ENCODE measurements at regions not wholly inside any gene's neighbourhood (a gene's known extent, or its start where the extent isn't known, plus 50 kb on each side); places are given as distances from the start of the nearest gene placed in this dataset.

GRCh38 chr10:16187161-16187560, 249.6 kb upstream of the PTER start:
- Histone ChIP-seq H3K4me3 (replicated peaks in 1 of 3; ENCODE audit: insufficient read depth in 1 of 3, low read depth in 1 of 3, low read length in 3 of 3) (no peak overlapping the region), H3K27ac (ENCODE audit: insufficient read depth, low read depth, low read length) (no peak overlapping the region), H3K9me1 (replicated peaks; ENCODE audit: control insufficient read depth, extremely low read depth, insufficient read depth, low read length) (no peaks in the 10 kb centered on the region), H3K4me2 (ENCODE audit: insufficient read depth, low read length) (no peak overlapping the region), H3K36me3 (ENCODE audit: control insufficient read depth in 2 of 2, extremely low read depth in 1 of 2, insufficient read depth in 2 of 2, low read length in 2 of 2) (no peaks in the 10 kb centered on the region), H2AFZ (ENCODE audit: low read depth, low read length) (no peak overlapping the region), H3K27me3 (ENCODE audit: control insufficient read depth in 2 of 2, insufficient read depth in 2 of 2, low read length in 2 of 2) (no peaks in the 10 kb centered on the region), H3K9me3 (replicated peaks; ENCODE audit: control insufficient read depth, insufficient read depth, low read length) (peaks cover 4% of the 10 kb centered on the region), H3K4me1 (ENCODE audit: control insufficient read depth, extremely low read depth, insufficient read depth, low read length) (no peaks in the 10 kb centered on the region), H3K9ac (replicated peaks; ENCODE audit: extremely low read depth, insufficient read depth, low read length) (no peak overlapping the region), H4K20me1 (replicated peaks; ENCODE audit: control insufficient read depth, extremely low read depth, insufficient read depth, low read length) (no peaks in the 10 kb centered on the region), H3K79me2 (ENCODE audit: control insufficient read depth, insufficient read depth, low read length) (no peaks in the 10 kb centered on the region)
- no peak for TF ChIP-seq EZH2 (IDR thresholded peaks at IDR 0.05; ENCODE audit: borderline replicate concordance, low read depth, low read length, severe bottlenecking)
- TF ChIP-seq JUN (IDR thresholded peaks at IDR 0.05; ENCODE audit: borderline replicate concordance, insufficient read depth, insufficient read length, low read depth): no peak
- no peak for TF ChIP-seq POLR2AphosphoS5 (IDR thresholded peaks at IDR 0.05; ENCODE audit: insufficient read depth, low read depth, low read length)
- TF ChIP-seq CTCF (IDR thresholded peaks at IDR 0.05; ENCODE audit: extremely low read depth in 1 of 2, insufficient read depth in 1 of 2, low read depth in 1 of 2, low read length in 2 of 2): no peak
- no peak for TF ChIP-seq FOS (IDR thresholded peaks at IDR 0.05; ENCODE audit: borderline replicate concordance, insufficient read depth, low read length)
- no peak for TF ChIP-seq MYC (IDR thresholded peaks at IDR 0.05; ENCODE audit: low read depth, low read length)
- no peak for TF ChIP-seq MAX (IDR thresholded peaks at IDR 0.05; ENCODE audit: insufficient read depth, insufficient read length)
- no peak for TF ChIP-seq GATA2 (IDR thresholded peaks at IDR 0.05; ENCODE audit: insufficient read depth, insufficient read length, low read depth, low read length)
- TF ChIP-seq POLR2A (IDR thresholded peaks at IDR 0.05; ENCODE audit: low read depth, low read length): no peak
- CTCF ChIA-PET: no interaction called here
- BruUV-seq (replicated peaks): no TSS peak
- intact Hi-C loops (cut with micrococcal nuclease) (no loop called here), dilution Hi-C loops (cut with MboI; ENCODE audit: extremely low pct_ligation_motif_present, low sequenced_read_pairs) (no loop called here)
- DNase-seq (ENCODE audit: low read depth, low spot score) (no peak), FAIRE-seq (no peak)
- POLR2A ChIA-PET: no interaction called here

Measured in endothelial cell of umbilical vein (primary cell).